ENCODE measurements at regions not wholly inside any gene's neighbourhood (a gene's known extent, or its start where the extent isn't known, plus 50 kb on each side); places are given as distances from the start of the nearest gene placed in this dataset.

DNA sequence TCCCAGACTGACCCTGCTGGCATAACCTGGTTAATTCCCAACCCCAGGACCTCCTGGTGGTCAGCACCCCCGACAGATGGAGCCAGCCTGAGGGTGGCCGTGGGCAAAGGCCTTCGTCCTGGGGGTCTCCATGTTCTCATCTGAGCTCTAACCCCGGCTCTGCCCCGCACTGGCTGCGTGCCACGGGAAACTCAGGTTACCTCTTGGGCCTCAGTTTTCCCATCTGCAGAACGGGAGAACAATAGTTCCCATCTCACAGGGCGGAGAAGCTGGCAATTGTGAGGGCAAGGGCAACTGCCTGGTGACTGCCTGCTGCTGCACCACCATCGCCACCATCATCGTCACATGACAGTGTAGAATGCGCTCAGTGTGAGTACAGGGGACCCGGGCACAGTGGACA, 77.9 kb downstream of the RFLNA start:
- TF ChIP-seq EZH2 (IDR thresholded peaks at IDR 0.05; ENCODE audit: insufficient read depth, poor library complexity, severe bottlenecking): no peak
- no peak for TF ChIP-seq EZH2phosphoT487 (IDR thresholded peaks at IDR 0.05; ENCODE audit: insufficient read depth, low read depth)

All from GM23248 (cell line).